ENCODE measurements at regions not wholly inside any gene's neighbourhood (a gene's known extent, or its start where the extent isn't known, plus 50 kb on each side); places are given as distances from the start of the nearest gene placed in this dataset.

DNA sequence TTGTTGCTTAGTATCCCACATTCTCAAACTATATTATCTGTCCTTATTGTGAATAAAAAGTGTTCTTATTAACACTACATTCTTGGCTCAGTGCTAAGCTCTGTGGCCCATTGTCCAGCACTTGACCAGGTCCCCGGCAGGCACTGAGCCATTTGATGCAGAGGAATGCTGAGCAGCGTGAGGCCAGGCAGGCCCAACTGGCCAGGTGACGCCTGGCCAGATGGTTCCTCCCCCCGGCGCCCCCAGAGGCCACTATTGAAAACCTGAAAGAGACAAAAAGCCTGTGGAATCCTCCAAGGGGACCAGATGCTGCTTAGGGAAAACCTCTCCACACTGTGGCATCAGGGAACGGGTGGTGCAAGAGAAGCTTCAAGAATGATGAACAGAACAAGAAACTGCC, 597.5 kb upstream of the JAG1 start:
- no TSS peak for BruUV-seq (replicated peaks)

More for the DNA sequence above, 597.5 kb upstream of the JAG1 start:
- no peak overlapping the region for H3K27ac ChIP-seq (ENCODE audit: insufficient read depth, low read length)
- ChIA-PET CTCF (no interaction called here), POLR2A (ENCODE audit: unreplicated experiment) (no interaction called here)
- H4K8ac ChIP-seq (ENCODE audit: low read depth in 2 of 2, low read length in 2 of 2), result no peak overlapping the region
- H3K4ac ChIP-seq (ENCODE audit: low read depth, low read length), result no peak overlapping the region
- no peak overlapping the region for H3K56ac ChIP-seq (ENCODE audit: extremely low read depth, insufficient read depth, low read length)
- intact Hi-C loops (cut with micrococcal nuclease) (loop anchor here (5.0 kb wide), 2 partner anchors 424 to 804 kb away; no protein-coding TSS in a partner anchor), dilution Hi-C loops (cut with HindIII; ENCODE audit: low sequenced_read_pairs, unreplicated experiment) (no loop called here), in situ Hi-C loops (cut with MboI; ENCODE audit: low sequenced_read_pairs) (loop anchor here (5.0 to 10.0 kb wide), 3 partner anchors 607 to 807 kb away; no protein-coding TSS in a partner anchor)
- H4K20me1 ChIP-seq (ENCODE audit: insufficient read depth, low read length), result no peaks in the 10 kb centered on the region
- ATAC-seq (ENCODE audit: low read depth), result no peak
- H2BK20ac ChIP-seq (ENCODE audit: low read depth, low read length), result no peak overlapping the region
- no peak overlapping the region for H2BK120ac ChIP-seq (ENCODE audit: low read depth, low read length)
- 0 out of 4 replicates have a peak, but pooled peaks cover 0 to 3% of the 10 kb centered on the region in 2 experiments for H3K79me1 ChIP-seq (ENCODE audit: low read depth in 1 of 2, low read length in 2 of 2)
- H3K14ac ChIP-seq (replicated peaks; ENCODE audit: low read depth, low read length), result no peak overlapping the region
- 0 out of 2 replicates have a peak overlapping the region, but pooled peaks have one; percentile 47 for H2AK5ac ChIP-seq (ENCODE audit: low read depth, low read length)
- no peak overlapping the region for H2BK15ac ChIP-seq (ENCODE audit: low read depth, low read length)
- H3K36me3 ChIP-seq (ENCODE audit: control insufficient read depth, insufficient read depth, low read length), result no peaks in the 10 kb centered on the region
- no peak overlapping the region for H3K23ac ChIP-seq (ENCODE audit: low read depth, low read length)
- peaks cover 5% of the 10 kb centered on the region for H3K9me1 ChIP-seq (ENCODE audit: insufficient read depth, low read length)
- no peak overlapping the region for H2BK5ac ChIP-seq (ENCODE audit: low read depth, low read length, poor library complexity, severe bottlenecking)
- H3K18ac ChIP-seq (ENCODE audit: low read depth, low read length), result no peak overlapping the region
- TF ChIP-seq, protein P1, sequence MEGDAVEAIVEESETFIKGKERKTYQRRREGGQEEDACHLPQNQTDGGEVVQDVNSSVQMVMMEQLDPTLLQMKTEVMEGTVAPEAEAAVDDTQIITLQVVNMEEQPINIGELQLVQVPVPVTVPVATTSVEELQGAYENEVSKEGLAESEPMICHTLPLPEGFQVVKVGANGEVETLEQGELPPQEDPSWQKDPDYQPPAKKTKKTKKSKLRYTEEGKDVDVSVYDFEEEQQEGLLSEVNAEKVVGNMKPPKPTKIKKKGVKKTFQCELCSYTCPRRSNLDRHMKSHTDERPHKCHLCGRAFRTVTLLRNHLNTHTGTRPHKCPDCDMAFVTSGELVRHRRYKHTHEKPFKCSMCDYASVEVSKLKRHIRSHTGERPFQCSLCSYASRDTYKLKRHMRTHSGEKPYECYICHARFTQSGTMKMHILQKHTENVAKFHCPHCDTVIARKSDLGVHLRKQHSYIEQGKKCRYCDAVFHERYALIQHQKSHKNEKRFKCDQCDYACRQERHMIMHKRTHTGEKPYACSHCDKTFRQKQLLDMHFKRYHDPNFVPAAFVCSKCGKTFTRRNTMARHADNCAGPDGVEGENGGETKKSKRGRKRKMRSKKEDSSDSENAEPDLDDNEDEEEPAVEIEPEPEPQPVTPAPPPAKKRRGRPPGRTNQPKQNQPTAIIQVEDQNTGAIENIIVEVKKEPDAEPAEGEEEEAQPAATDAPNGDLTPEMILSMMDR (conservative IDR thresholded peaks at IDR 0.05; ENCODE audit: low read depth, low read length), result no peak
- TF ChIP-seq MAFK (IDR thresholded peaks at IDR 0.05; ENCODE audit: low read depth, low read length) (no peak), FOS (IDR thresholded peaks at IDR 0.05; ENCODE audit: low read depth, low read length) (no peak), RAD21 (IDR thresholded peaks at IDR 0.05; ENCODE audit: low read length) (no peak), CHD1 (IDR thresholded peaks at IDR 0.05; ENCODE audit: low read depth, low read length) (no peak), RCOR1 (IDR thresholded peaks at IDR 0.05; ENCODE audit: insufficient replicate concordance, low read length) (no peak)
- no peaks in the 10 kb centered on the region for H3K27me3 ChIP-seq (ENCODE audit: control insufficient read depth, insufficient read depth, low read length)
- 80% methylated on average over 4 of the region's 6 CpGs; no CpG with 5 or more reads in 1 of the 2 experiments for WGBS, 2 experiments (ENCODE audit: extremely low coverage in 2 of 2, insufficient read length in 1 of 2)
- H3K4me3 ChIP-seq (ENCODE audit: insufficient read depth, low read depth, low read length), result no peak overlapping the region
- H3K4me1 ChIP-seq (ENCODE audit: control insufficient read depth, insufficient read depth, low read length), result peaks cover 4% of the 10 kb centered on the region
- no peak overlapping the region for H4K91ac ChIP-seq (ENCODE audit: insufficient read depth, low read depth, low read length)
- no peak overlapping the region for H3K4me2 ChIP-seq (ENCODE audit: low read depth, low read length)
- H3K9ac ChIP-seq (ENCODE audit: low read depth, low read length), result no peak overlapping the region
- H4K5ac ChIP-seq (ENCODE audit: low read depth, low read length), result no peak overlapping the region
- no peak for DNase-seq
- no peak overlapping the region for H2AFZ ChIP-seq (replicated peaks; ENCODE audit: low read length, poor library complexity)
- H3K9me3 ChIP-seq (ENCODE audit: control insufficient read depth, insufficient read depth, low read length), result no peaks in the 10 kb centered on the region
- H2AK9ac ChIP-seq (replicated peaks; ENCODE audit: low read depth, low read length, poor library complexity), result no peak overlapping the region
